ENCODE measurements at regions not wholly inside any gene's neighbourhood (a gene's known extent, or its start where the extent isn't known, plus 50 kb on each side); places are given as distances from the start of the nearest gene placed in this dataset.

GRCh38 chr7:50220273-50220672 is 84.2 kb upstream of the IKZF1 start:
- TF ChIP-seq POLR2A (IDR thresholded peaks at IDR 0.05; ENCODE audit: low read depth, low read length) (no peak), TAF1 (IDR thresholded peaks at IDR 0.05; ENCODE audit: borderline replicate concordance, low read depth, low read length) (no peak)
